GM10248 (cell line): ENCODE measurements at regions not wholly inside any gene's neighbourhood (a gene's known extent, or its start where the extent isn't known, plus 50 kb on each side); places are given as distances from the start of the nearest gene placed in this dataset.

Experiments
- CTCF ChIA-PET: fragments of 300-600 bp; sonication (Branson Sonifier 250); formaldehyde crosslinking; extraction: SDS; loops from one replicate; lab custom pipeline; 2021; ENCODE audit warnings: antibody characterized with exemption; lab: Yijun Ruan, JAX
- POLR2A ChIA-PET: fragments of 350-650 bp; sonication (Branson Sonifier 250); formaldehyde crosslinking; extraction: SDS; loops from one replicate; lab custom pipeline; 2020; ENCODE audit warnings: antibody characterized with exemption; lab: Yijun Ruan, JAX
- DNase-seq: peaks from one replicate; pipeline ENCODE4 v3.0.0; 2012; ENCODE audit errors: extremely low spot score
- TF ChIP-seq, protein P1 (sequence below): IDR thresholded peaks from 2 replicates; pipeline ENCODE4 v1.5.1; 2012; ENCODE audit warnings: mild to moderate bottlenecking, low read depth; ENCODE audit errors: extremely low read depth, missing control alignments, control extremely low read depth

- CTCF ChIA-PET, result interaction anchor here (1.7 to 2.1 kb wide), 3 partner anchors 9 to 22 kb away, joined by 4 to 7 read pairs (median 6); no protein-coding TSS in a partner anchor
- POLR2A ChIA-PET, result no interaction called here
- TF ChIP-seq, protein P1, sequence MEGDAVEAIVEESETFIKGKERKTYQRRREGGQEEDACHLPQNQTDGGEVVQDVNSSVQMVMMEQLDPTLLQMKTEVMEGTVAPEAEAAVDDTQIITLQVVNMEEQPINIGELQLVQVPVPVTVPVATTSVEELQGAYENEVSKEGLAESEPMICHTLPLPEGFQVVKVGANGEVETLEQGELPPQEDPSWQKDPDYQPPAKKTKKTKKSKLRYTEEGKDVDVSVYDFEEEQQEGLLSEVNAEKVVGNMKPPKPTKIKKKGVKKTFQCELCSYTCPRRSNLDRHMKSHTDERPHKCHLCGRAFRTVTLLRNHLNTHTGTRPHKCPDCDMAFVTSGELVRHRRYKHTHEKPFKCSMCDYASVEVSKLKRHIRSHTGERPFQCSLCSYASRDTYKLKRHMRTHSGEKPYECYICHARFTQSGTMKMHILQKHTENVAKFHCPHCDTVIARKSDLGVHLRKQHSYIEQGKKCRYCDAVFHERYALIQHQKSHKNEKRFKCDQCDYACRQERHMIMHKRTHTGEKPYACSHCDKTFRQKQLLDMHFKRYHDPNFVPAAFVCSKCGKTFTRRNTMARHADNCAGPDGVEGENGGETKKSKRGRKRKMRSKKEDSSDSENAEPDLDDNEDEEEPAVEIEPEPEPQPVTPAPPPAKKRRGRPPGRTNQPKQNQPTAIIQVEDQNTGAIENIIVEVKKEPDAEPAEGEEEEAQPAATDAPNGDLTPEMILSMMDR, result no peak
- no peak for DNase-seq
Observed at GRCh38 chr10:31599626-31600504, 280.8 kb downstream of the ZEB1 start.

- CTCF ChIA-PET, result interaction anchor here (2.4 kb wide), 1 partner anchor 14 kb away, joined by 5 read pairs; no protein-coding TSS in a partner anchor
- TF ChIP-seq, protein P1, result no peak
- no peak for DNase-seq
- POLR2A ChIA-PET, result no interaction called here
Observed at GRCh38 chr10:31596765-31597164, 277.7 kb downstream of the ZEB1 start.

DNA sequence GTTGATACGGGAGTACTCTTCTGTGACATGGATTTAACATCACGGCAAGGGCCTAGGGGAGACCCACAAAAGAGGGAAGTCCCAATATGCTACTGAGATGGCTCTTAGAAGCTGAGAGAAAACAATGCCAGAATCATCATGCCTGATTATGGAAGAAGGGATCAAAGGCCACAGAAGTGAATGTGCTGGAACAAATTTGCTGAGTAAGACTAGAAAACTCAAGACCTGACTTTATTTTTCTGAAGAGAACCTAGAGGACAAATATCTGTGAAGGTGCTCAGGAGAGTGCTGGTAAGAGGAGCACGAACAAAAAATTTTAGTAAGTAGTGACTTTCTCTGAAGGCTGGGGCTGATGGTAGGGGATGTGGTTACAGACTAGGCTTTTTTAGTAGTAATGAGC lies 277.0 kb downstream of the ZEB1 start:
- ChIA-PET POLR2A (no interaction called here), CTCF (interaction anchor here (7.8 kb wide), 1 partner anchor 16 kb away, joined by 56 read pairs; no protein-coding TSS in a partner anchor)
- no peak for DNase-seq
- TF ChIP-seq, protein P1, result no peak

DNA sequence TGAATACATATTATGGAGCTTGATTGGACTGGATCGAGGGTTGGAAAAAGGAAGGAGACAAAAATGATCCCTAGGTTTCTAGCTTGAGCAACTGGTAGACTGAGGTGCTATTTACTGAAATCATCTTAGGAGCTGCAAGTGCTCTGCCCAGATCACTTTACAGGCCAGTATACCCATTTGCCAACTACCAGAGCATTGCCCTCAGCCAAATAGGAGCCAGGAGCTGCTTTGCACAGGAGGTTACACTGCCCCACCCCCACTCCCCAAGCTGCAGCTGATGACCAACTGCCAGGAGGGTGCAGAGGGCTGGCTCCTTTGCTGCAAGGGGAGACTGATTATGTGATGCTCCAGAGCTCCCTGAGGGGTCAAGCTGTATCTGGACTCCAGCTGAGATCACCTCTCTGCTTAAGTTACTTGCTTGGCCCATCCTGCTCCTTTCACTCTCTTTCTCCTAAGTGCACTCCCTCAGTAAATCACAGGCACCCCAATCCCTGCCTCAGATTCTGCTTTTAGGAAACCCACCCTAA lies 275.4 kb downstream of the ZEB1 start:
- DNase-seq, result no peak
- POLR2A ChIA-PET, result no interaction called here
- CTCF ChIA-PET, result interaction anchor here (0.8 to 7.8 kb wide), 2 partner anchors 15 to 146 kb away, joined by 3 to 56 read pairs; no protein-coding TSS in a partner anchor
- TF ChIP-seq, protein P1, result no peak

GRCh38 chr10:31593124-31593523 lies 274.1 kb downstream of the ZEB1 start:
- POLR2A ChIA-PET, result no interaction called here
- DNase-seq, result no peak
- CTCF ChIA-PET, result interaction anchor here (1.0 to 7.8 kb wide), 3 partner anchors 14 to 55 kb away, joined by 3 to 56 read pairs (median 3); no protein-coding TSS in a partner anchor
- TF ChIP-seq, protein P1, result no peak

DNA sequence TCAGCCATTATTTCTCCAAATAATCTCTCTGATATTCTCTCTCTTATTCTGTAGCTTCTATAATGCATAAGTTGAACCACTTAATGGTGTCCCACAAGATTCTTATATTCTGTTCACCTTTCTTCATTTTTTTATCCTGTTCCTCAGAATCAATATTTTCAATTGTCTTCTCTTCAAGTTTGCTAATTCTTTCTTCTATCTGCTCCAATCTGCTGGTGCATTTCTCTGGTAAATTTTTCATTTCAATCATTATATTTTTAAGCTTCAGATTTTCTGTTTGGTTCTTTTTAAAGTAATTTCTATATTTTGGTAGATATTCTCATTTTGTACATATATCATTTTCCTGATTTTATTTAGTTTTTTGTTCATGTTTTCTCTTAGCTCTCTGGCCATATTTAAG lies 272.6 kb downstream of the ZEB1 start:
- no peak for DNase-seq
- POLR2A ChIA-PET, result no interaction called here
- CTCF ChIA-PET, result interaction anchor here (1.4 to 7.8 kb wide), 4 partner anchors 8 to 250 kb away, joined by 3 to 56 read pairs (median 6); no protein-coding TSS in a partner anchor
- TF ChIP-seq, protein P1, result no peak
